HCT116 (cell line): ENCODE measurements at regions not wholly inside any gene's neighbourhood (a gene's known extent, or its start where the extent isn't known, plus 50 kb on each side); places are given as distances from the start of the nearest gene placed in this dataset.
"Not testable (repeated sequence)": the region's sequence is repeated elsewhere in the genome, so short reads cannot be mapped to it uniquely, and the experiment has no call there.

Source experiments
- ATAC-seq: fragments of 200-7000 bp; cut with Tn5 transposase; 2 replicates; pipeline ENCODE4 v1.9.1; 2020; ENCODE audit warnings: mild to moderate bottlenecking, moderate library complexity
- BruUV-seq: library from RNA; stranded (reverse); fragments of 400-500 nt; replicated peaks from 2 replicates; lab custom pipeline; 2021; lab: Mats Ljungman, UMichigan
- CTCF ChIA-PET: fragments of 300-600 bp; sonication (Branson Sonifier 250); formaldehyde crosslinking; loops from one replicate; lab custom pipeline; 2021; ENCODE audit warnings: antibody characterized with exemption; lab: Charles Lee
- POLR2A ChIA-PET: fragments of 300-600, 350-600 bp; sonication (Branson Sonifier 250); formaldehyde crosslinking; loops from one replicate; lab custom pipeline; 2021; ENCODE audit warnings: antibody characterized with exemption; lab: Charles Lee
- RAD21 ChIA-PET, 2 experiments: fragments of 300-600 bp; sonication (Branson Sonifier 250); formaldehyde crosslinking; loops; one replicate each; lab custom pipeline; 2023; ENCODE audit warnings: low total read pairs in 2 of 2; ENCODE audit not compliant: uncharacterized antibody in 2 of 2, unreplicated experiment in 2 of 2, low non-redundant PET in 1 of 2; lab: Charles Lee
- DNase-seq: peaks from one replicate; pipeline ENCODE4 v3.0.0-alpha.2; 2010; ENCODE audit warnings: low read depth, low spot score
- H2AFZ ChIP-seq: fragments of 200-600 bp; shearing (Covaris generic), sonication (generic); 2 replicates; pipeline ENCODE4 v1.6.1; 2017; ENCODE audit warnings: low read depth, mixed run types, mixed read lengths, antibody characterized with exemption, low read length; ENCODE audit not compliant: poor library complexity, severe bottlenecking
- H3K27ac ChIP-seq: 2 replicates; pipeline ENCODE4 v1.5.1; 2012; ENCODE audit warnings: low read depth, low read length
- H3K27me3 ChIP-seq: fragments of 200-600 bp; sonication (generic); 2 replicates; pipeline ENCODE4 v1.6.1; 2016; ENCODE audit warnings: mixed run types, low read length, mixed read lengths; ENCODE audit not compliant: insufficient read depth
- H3K36me3 ChIP-seq, 2 experiments: fragments of 200-500 bp in 1 of 2; fragments of 200-600 bp in 1 of 2; sonication (Bioruptor generic) in 1 of 2; sonication (generic) in 1 of 2; 2 replicates each; pipeline versions ENCODE4 v1.5.1 to v1.6.1; 2014 to 2016; ENCODE audit warnings: low read length in 2 of 2, inconsistent platforms in 1 of 2, mixed read lengths in 1 of 2, mixed run types in 1 of 2; ENCODE audit not compliant: insufficient read depth in 2 of 2, control insufficient read depth in 1 of 2
- H3K4me1 ChIP-seq, 2 experiments: fragments of 200-600 bp in 1 of 2; sonication (generic) in 1 of 2; 2 replicates each; pipeline versions ENCODE4 v1.5.1 to v1.6.1; 2012 to 2017; ENCODE audit warnings: low read length in 2 of 2, inconsistent platforms in 1 of 2, mild to moderate bottlenecking in 1 of 2, mixed read lengths in 1 of 2, mixed run types in 1 of 2, moderate library complexity in 1 of 2; ENCODE audit not compliant: insufficient read depth in 2 of 2, control insufficient read depth in 1 of 2
- H3K4me2 ChIP-seq: fragments of 200-600 bp; sonication (generic); 2 replicates; pipeline ENCODE4 v1.6.1; 2017; ENCODE audit warnings: mixed run types, low read length, mixed read lengths
- H3K4me3 ChIP-seq, 2 experiments: fragments of 200-600 bp in 1 of 2; sonication (generic) in 1 of 2; replicated peaks in 1 of 2; 2 replicates each; pipeline ENCODE4 v1.5.1; 2011 to 2016; ENCODE audit warnings: low read length in 2 of 2, control low read depth in 1 of 2, low read depth in 1 of 2, mild to moderate bottlenecking in 1 of 2, mixed read lengths in 1 of 2, mixed run types in 1 of 2
- H3K79me2 ChIP-seq: fragments of 200-600 bp; sonication (generic); 2 replicates; pipeline ENCODE4 v1.6.1; 2017; ENCODE audit warnings: mild to moderate bottlenecking, mixed run types, low read length, moderate library complexity, mixed read lengths; ENCODE audit not compliant: insufficient read depth
- H3K9ac ChIP-seq: fragments of 200-600 bp; sonication (generic); 2 replicates; pipeline ENCODE4 v1.6.1; 2016; ENCODE audit warnings: low read length, mixed read lengths
- H3K9me2 ChIP-seq: fragments of 200-600 bp; sonication (generic), shearing (Covaris generic); 2 replicates; pipeline ENCODE4 v1.6.1; 2017; ENCODE audit warnings: mixed run types, mild to moderate bottlenecking, moderate library complexity; ENCODE audit not compliant: insufficient read depth
- H3K9me3 ChIP-seq, 2 experiments: fragments of 200-500 bp in 1 of 2; fragments of 200-600 bp in 1 of 2; sonication (Bioruptor generic) in 1 of 2; sonication (generic) in 1 of 2; 2 replicates each; pipeline ENCODE4 v1.6.1; 2014 to 2017; ENCODE audit warnings: low read length in 2 of 2, mixed read lengths in 2 of 2, inconsistent platforms in 1 of 2, low read depth in 1 of 2, mild to moderate bottlenecking in 1 of 2, mixed run types in 1 of 2, moderate library complexity in 1 of 2; ENCODE audit not compliant: control insufficient read depth in 1 of 2, insufficient read depth in 1 of 2
- H4K20me1 ChIP-seq: fragments of 200-600 bp; sonication (generic), shearing (Covaris generic); 2 replicates; pipeline ENCODE4 v1.6.1; 2017; ENCODE audit warnings: mixed run types, mild to moderate bottlenecking, moderate library complexity; ENCODE audit not compliant: insufficient read depth
- ELF1 ChIP-seq: IDR thresholded peaks from 2 replicates; pipeline ENCODE4 v1.6.1; 2012; ENCODE audit warnings: low read depth, borderline replicate concordance
- EZH2phosphoT487 ChIP-seq: fragments of 200-600 bp; IDR thresholded peaks from 2 replicates; pipeline ENCODE4 v1.6.1; 2018; ENCODE audit warnings: antibody characterized with exemption, borderline replicate concordance
- JUND ChIP-seq: IDR thresholded peaks from 2 replicates; pipeline ENCODE4 v1.6.1; 2012
- POLR2A ChIP-seq: IDR thresholded peaks from 2 replicates; pipeline ENCODE4 v1.7.0; 2011; ENCODE audit warnings: borderline replicate concordance; ENCODE audit not compliant: insufficient read depth, insufficient read length; ENCODE audit errors: extremely low read depth
- SRF ChIP-seq: IDR thresholded peaks from 2 replicates; pipeline ENCODE4 v1.6.1; 2012; ENCODE audit warnings: low read depth
- ZFX ChIP-seq: fragments of 450-650 bp; IDR thresholded peaks from 2 replicates; pipeline ENCODE4 v1.6.1; 2017
- intact Hi-C: fragments of 100-400 bp; cut with micrococcal nuclease; formaldehyde crosslinking; loops from 2 replicates; pipeline ENCODE4 v1.10.0; 2022

GRCh38 chr22:16654882-16655281, 62.3 kb upstream of the CCT8L2 start:
- H3K27ac ChIP-seq: no peak overlapping the region
- H3K4me1 ChIP-seq: no peaks in the 10 kb centered on the region
- no peak overlapping the region for H3K9ac ChIP-seq
- DNase-seq (no peak), ATAC-seq (no peak)
- BruUV-seq: no TSS peak
- H3K9me3 ChIP-seq: no peaks in the 10 kb centered on the region; a peak in 1 of 4 replicates
- no peaks in the 10 kb centered on the region for H3K9me2 ChIP-seq
- no peak overlapping the region for H3K4me3 ChIP-seq
- intact Hi-C loops: no loop called here
- ChIA-PET CTCF (no interaction called here), RAD21 (no interaction called here), POLR2A (no interaction called here)
- H3K36me3 ChIP-seq: no peaks in the 10 kb centered on the region
- H3K27me3 ChIP-seq: no peaks in the 10 kb centered on the region
- no peaks in the 10 kb centered on the region for H3K79me2 ChIP-seq
- TF ChIP-seq ELF1 (no peak), ZFX (no peak), EZH2phosphoT487 (no peak), POLR2A (no peak), JUND (no peak), SRF (no peak)
- H4K20me1 ChIP-seq: no peaks in the 10 kb centered on the region
- no peak overlapping the region for H3K4me2 ChIP-seq
- no peak overlapping the region for H2AFZ ChIP-seq

GRCh38 chr22:16654336-16654735, 61.7 kb upstream of the CCT8L2 start:
- intact Hi-C loops, H3K4me2 ChIP-seq, H2AFZ ChIP-seq, DNase-seq, H3K4me1 ChIP-seq, H3K9me2 ChIP-seq, H3K4me3 ChIP-seq, H3K27me3 ChIP-seq, H3K36me3 ChIP-seq, H4K20me1 ChIP-seq, H3K9me3 ChIP-seq, POLR2A ChIA-PET, BruUV-seq, H3K27ac ChIP-seq, ATAC-seq, CTCF ChIA-PET, RAD21 ChIA-PET, H3K9ac ChIP-seq, H3K79me2 ChIP-seq: not testable (repeated sequence)

- H3K4me2 ChIP-seq, H4K20me1 ChIP-seq, H3K27ac ChIP-seq, H3K4me3 ChIP-seq, H2AFZ ChIP-seq, DNase-seq, CTCF ChIA-PET, RAD21 ChIA-PET, H3K9ac ChIP-seq, H3K36me3 ChIP-seq, H3K9me3 ChIP-seq, intact Hi-C loops, H3K27me3 ChIP-seq, H3K9me2 ChIP-seq, BruUV-seq, ATAC-seq, H3K4me1 ChIP-seq, POLR2A ChIA-PET, H3K79me2 ChIP-seq: not testable (repeated sequence)
Observed at GRCh38 chr22:16653222-16653621, 60.6 kb upstream of the CCT8L2 start.
